ENCODE measurements at regions not wholly inside any gene's neighbourhood (a gene's known extent, or its start where the extent isn't known, plus 50 kb on each side); places are given as distances from the start of the nearest gene placed in this dataset.

DNA sequence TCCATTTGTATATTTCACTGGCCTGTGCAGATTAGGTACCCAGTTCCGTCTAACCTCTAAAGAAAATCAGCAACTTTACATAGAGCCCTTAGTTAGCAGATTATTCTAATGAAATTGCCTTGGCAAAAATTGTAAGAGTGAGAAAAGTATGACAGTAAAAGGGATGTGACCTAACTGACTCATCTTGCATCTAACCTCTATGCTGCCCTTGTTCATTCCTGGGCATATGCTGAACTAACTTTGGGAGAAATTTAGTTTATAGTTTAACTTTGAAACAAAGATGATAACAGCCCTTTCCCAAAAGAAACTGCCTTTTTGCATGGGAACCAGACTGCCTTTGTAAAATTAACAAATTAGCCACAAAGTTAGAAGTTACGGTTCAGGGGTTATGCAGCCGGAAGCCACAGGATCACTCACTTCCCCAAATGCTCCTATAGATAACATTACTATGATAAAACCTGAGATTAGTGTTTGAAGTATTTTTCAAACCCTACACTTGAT lies 839.8 kb upstream of the ALCAM start (continued):
- TF ChIP-seq, protein P1, sequence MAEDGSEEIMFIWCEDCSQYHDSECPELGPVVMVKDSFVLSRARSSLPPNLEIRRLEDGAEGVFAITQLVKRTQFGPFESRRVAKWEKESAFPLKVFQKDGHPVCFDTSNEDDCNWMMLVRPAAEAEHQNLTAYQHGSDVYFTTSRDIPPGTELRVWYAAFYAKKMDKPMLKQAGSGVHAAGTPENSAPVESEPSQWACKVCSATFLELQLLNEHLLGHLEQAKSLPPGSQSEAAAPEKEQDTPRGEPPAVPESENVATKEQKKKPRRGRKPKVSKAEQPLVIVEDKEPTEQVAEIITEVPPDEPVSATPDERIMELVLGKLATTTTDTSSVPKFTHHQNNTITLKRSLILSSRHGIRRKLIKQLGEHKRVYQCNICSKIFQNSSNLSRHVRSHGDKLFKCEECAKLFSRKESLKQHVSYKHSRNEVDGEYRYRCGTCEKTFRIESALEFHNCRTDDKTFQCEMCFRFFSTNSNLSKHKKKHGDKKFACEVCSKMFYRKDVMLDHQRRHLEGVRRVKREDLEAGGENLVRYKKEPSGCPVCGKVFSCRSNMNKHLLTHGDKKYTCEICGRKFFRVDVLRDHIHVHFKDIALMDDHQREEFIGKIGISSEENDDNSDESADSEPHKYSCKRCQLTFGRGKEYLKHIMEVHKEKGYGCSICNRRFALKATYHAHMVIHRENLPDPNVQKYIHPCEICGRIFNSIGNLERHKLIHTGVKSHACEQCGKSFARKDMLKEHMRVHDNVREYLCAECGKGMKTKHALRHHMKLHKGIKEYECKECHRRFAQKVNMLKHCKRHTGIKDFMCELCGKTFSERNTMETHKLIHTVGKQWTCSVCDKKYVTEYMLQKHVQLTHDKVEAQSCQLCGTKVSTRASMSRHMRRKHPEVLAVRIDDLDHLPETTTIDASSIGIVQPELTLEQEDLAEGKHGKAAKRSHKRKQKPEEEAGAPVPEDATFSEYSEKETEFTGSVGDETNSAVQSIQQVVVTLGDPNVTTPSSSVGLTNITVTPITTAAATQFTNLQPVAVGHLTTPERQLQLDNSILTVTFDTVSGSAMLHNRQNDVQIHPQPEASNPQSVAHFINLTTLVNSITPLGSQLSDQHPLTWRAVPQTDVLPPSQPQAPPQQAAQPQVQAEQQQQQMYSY (CRISPR knock-in tag; IDR thresholded peaks at IDR 0.05) = no peak
- TF ChIP-seq, protein P2, sequence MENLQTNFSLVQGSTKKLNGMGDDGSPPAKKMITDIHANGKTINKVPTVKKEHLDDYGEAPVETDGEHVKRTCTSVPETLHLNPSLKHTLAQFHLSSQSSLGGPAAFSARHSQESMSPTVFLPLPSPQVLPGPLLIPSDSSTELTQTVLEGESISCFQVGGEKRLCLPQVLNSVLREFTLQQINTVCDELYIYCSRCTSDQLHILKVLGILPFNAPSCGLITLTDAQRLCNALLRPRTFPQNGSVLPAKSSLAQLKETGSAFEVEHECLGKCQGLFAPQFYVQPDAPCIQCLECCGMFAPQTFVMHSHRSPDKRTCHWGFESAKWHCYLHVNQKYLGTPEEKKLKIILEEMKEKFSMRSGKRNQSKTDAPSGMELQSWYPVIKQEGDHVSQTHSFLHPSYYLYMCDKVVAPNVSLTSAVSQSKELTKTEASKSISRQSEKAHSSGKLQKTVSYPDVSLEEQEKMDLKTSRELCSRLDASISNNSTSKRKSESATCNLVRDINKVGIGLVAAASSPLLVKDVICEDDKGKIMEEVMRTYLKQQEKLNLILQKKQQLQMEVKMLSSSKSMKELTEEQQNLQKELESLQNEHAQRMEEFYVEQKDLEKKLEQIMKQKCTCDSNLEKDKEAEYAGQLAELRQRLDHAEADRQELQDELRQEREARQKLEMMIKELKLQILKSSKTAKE (IDR thresholded peaks at IDR 0.05; ENCODE audit: low read depth, poor library complexity, severe bottlenecking) = peak; percentile 29
- TF ChIP-seq, protein P3, sequence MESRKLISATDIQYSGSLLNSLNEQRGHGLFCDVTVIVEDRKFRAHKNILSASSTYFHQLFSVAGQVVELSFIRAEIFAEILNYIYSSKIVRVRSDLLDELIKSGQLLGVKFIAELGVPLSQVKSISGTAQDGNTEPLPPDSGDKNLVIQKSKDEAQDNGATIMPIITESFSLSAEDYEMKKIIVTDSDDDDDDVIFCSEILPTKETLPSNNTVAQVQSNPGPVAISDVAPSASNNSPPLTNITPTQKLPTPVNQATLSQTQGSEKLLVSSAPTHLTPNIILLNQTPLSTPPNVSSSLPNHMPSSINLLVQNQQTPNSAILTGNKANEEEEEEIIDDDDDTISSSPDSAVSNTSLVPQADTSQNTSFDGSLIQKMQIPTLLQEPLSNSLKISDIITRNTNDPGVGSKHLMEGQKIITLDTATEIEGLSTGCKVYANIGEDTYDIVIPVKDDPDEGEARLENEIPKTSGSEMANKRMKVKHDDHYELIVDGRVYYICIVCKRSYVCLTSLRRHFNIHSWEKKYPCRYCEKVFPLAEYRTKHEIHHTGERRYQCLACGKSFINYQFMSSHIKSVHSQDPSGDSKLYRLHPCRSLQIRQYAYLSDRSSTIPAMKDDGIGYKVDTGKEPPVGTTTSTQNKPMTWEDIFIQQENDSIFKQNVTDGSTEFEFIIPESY (IDR thresholded peaks at IDR 0.05) = no peak
- TF ChIP-seq KDM1A (IDR thresholded peaks at IDR 0.05; ENCODE audit: borderline replicate concordance) = no peak
- peak; percentile 45; the same call in 1 of the 2 replicates for TF ChIP-seq BMI1 (IDR thresholded peaks at IDR 0.05; ENCODE audit: borderline replicate concordance)
- peak; percentile 49; the same call in 1 of the 2 replicates for TF ChIP-seq EED (IDR thresholded peaks at IDR 0.05; ENCODE audit: low read depth)
- TF ChIP-seq RUNX3 (IDR thresholded peaks at IDR 0.05; ENCODE audit: low read length) = peak; percentile 96
- TF ChIP-seq, protein P4, sequence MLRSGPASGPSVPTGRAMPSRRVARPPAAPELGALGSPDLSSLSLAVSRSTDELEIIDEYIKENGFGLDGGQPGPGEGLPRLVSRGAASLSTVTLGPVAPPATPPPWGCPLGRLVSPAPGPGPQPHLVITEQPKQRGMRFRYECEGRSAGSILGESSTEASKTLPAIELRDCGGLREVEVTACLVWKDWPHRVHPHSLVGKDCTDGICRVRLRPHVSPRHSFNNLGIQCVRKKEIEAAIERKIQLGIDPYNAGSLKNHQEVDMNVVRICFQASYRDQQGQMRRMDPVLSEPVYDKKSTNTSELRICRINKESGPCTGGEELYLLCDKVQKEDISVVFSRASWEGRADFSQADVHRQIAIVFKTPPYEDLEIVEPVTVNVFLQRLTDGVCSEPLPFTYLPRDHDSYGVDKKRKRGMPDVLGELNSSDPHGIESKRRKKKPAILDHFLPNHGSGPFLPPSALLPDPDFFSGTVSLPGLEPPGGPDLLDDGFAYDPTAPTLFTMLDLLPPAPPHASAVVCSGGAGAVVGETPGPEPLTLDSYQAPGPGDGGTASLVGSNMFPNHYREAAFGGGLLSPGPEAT (IDR thresholded peaks at IDR 0.05; ENCODE audit: low read depth) = peak; percentile 43; the same call in 1 of the 2 replicates
- TF ChIP-seq, protein P5, sequence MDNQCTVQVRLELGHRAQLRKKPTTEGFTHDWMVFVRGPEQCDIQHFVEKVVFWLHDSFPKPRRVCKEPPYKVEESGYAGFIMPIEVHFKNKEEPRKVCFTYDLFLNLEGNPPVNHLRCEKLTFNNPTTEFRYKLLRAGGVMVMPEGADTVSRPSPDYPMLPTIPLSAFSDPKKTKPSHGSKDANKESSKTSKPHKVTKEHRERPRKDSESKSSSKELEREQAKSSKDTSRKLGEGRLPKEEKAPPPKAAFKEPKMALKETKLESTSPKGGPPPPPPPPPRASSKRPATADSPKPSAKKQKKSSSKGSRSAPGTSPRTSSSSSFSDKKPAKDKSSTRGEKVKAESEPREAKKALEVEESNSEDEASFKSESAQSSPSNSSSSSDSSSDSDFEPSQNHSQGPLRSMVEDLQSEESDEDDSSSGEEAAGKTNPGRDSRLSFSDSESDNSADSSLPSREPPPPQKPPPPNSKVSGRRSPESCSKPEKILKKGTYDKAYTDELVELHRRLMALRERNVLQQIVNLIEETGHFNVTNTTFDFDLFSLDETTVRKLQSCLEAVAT (IDR thresholded peaks at IDR 0.05) = no peak
- TF ChIP-seq MTA2 (IDR thresholded peaks at IDR 0.05; ENCODE audit: low read depth) = peak; percentile 81
- TF ChIP-seq YBX1 (IDR thresholded peaks at IDR 0.05) = no peak
- TF ChIP-seq IKZF1 (conservative IDR thresholded peaks at IDR 0.05) = peak; percentile 79
- TF ChIP-seq FOXM1 (IDR thresholded peaks at IDR 0.05; ENCODE audit: low read depth, low read length) = peak; percentile 68
- peak; percentile 24 to 35; a peak in 2 of 4 replicates for TF ChIP-seq EP300 (IDR thresholded peaks at IDR 0.05; ENCODE audit: borderline replicate concordance in 1 of 2, control insufficient read depth in 1 of 2, low read depth in 2 of 2, low read length in 2 of 2)
- peak; percentile 41; the same call in 1 of the 2 replicates for TF ChIP-seq CBFB (IDR thresholded peaks at IDR 0.05; ENCODE audit: low read depth)
- peak; percentile 84; the same call in 1 of the 2 replicates for TF ChIP-seq NFIC (IDR thresholded peaks at IDR 0.05; ENCODE audit: low read depth, low read length)
- TF ChIP-seq GATAD2B (conservative IDR thresholded peaks at IDR 0.05; ENCODE audit: low read depth) = 0 out of 2 replicates have a peak, but pooled peaks have one; percentile 60
- TF ChIP-seq CBX3 (IDR thresholded peaks at IDR 0.05; ENCODE audit: borderline replicate concordance, low read depth) = no peak
- TF ChIP-seq RB1 (IDR thresholded peaks at IDR 0.05; ENCODE audit: borderline replicate concordance) = no peak
- peak; percentile 51; the same call in 1 of the 2 replicates for TF ChIP-seq CREM (IDR thresholded peaks at IDR 0.05; ENCODE audit: low read depth)
